ENCODE measurements at regions not wholly inside any gene's neighbourhood (a gene's known extent, or its start where the extent isn't known, plus 50 kb on each side); places are given as distances from the start of the nearest gene placed in this dataset.

GRCh38 chr1:65674522-65674921 is 118.2 kb upstream of the PDE4B start:
- no peak overlapping the region for H3K4me3 Mint-ChIP-seq

GRCh38 chr1:65679773-65680172 is 112.9 kb upstream of the PDE4B start:
- Mint-ChIP-seq H3K27ac (no peak overlapping the region), H3K36me3 (ENCODE audit: insufficient read depth in 2 of 2) (no peaks in the 10 kb centered on the region), H3K27me3 (ENCODE audit: low read depth) (peaks cover 5% of the 10 kb centered on the region), H3K4me3 (no peak overlapping the region), H3K4me1 (ENCODE audit: low read depth) (no peaks in the 10 kb centered on the region), H3K9me3 (no peaks in the 10 kb centered on the region)
- DNase-seq (no peak), ATAC-seq (replicated peaks in 1 of 2) (no peak)

More at GRCh38 chr1:65674522-65674921, 118.2 kb upstream of the PDE4B start:
- DNase-seq (no peak), ATAC-seq (replicated peaks in 1 of 2) (no peak)
- no peaks in the 10 kb centered on the region for H3K36me3 Mint-ChIP-seq (ENCODE audit: insufficient read depth in 2 of 2)
- peaks cover 5% of the 10 kb centered on the region for H3K27me3 Mint-ChIP-seq (ENCODE audit: low read depth)
- no peak overlapping the region for H3K27ac Mint-ChIP-seq
- H3K4me1 Mint-ChIP-seq (ENCODE audit: low read depth), result no peaks in the 10 kb centered on the region
- H3K9me3 Mint-ChIP-seq, result peaks cover 0 to 1% of the 10 kb centered on the region in 2 donors

GRCh38 chr1:65681096-65681495 is 111.6 kb upstream of the PDE4B start:
- no peak for ATAC-seq (replicated peaks in 1 of 2)
- no peak overlapping the region for H3K4me3 Mint-ChIP-seq

GRCh38 chr1:65687428-65688214 is 105.1 kb upstream of the PDE4B start:
- peak; percentile 77 for ATAC-seq (replicated peaks in 1 of 2)
- Mint-ChIP-seq H3K4me3 (no peak overlapping the region), H3K4me1 (ENCODE audit: low read depth) (peaks cover 6% of the 10 kb centered on the region), H3K36me3 (ENCODE audit: insufficient read depth in 2 of 2) (no peaks in the 10 kb centered on the region), H3K9me3 (no peaks in the 10 kb centered on the region), H3K27ac (no peak overlapping the region), H3K27me3 (ENCODE audit: low read depth) (peaks cover 12% of the 10 kb centered on the region)
- peak; percentile 72 to 85 for DNase-seq

More at GRCh38 chr1:65681096-65681495, 111.6 kb upstream of the PDE4B start:
- Mint-ChIP-seq H3K9me3 (no peaks in the 10 kb centered on the region), H3K4me1 (ENCODE audit: low read depth) (no peaks in the 10 kb centered on the region), H3K27me3 (ENCODE audit: low read depth) (peaks cover 5% of the 10 kb centered on the region), H3K36me3 (ENCODE audit: insufficient read depth in 2 of 2) (no peaks in the 10 kb centered on the region), H3K27ac (no peak overlapping the region)
- DNase-seq, result no peak

GRCh38 chr1:65688215-65688566 is 104.5 kb upstream of the PDE4B start:
- peaks cover 12% of the 10 kb centered on the region for H3K27me3 Mint-ChIP-seq (ENCODE audit: low read depth)
- no peak overlapping the region for H3K4me3 Mint-ChIP-seq
- H3K4me1 Mint-ChIP-seq (ENCODE audit: low read depth), result peaks cover 6% of the 10 kb centered on the region

GRCh38 chr1:65688848-65689247 is 103.8 kb upstream of the PDE4B start:
- ATAC-seq (replicated peaks in 1 of 2) (no peak), DNase-seq (no peak)
- Mint-ChIP-seq H3K4me1 (ENCODE audit: low read depth) (peaks cover 6% of the 10 kb centered on the region), H3K36me3 (ENCODE audit: insufficient read depth in 2 of 2) (no peaks in the 10 kb centered on the region), H3K27me3 (ENCODE audit: low read depth) (peaks cover 12% of the 10 kb centered on the region), H3K4me3 (no peak overlapping the region), H3K27ac (no peak overlapping the region), H3K9me3 (no peaks in the 10 kb centered on the region)

More at GRCh38 chr1:65688215-65688566, 104.5 kb upstream of the PDE4B start:
- DNase-seq (no peak), ATAC-seq (replicated peaks in 1 of 2) (no peak)
- Mint-ChIP-seq H3K27ac (no peak overlapping the region), H3K9me3 (no peaks in the 10 kb centered on the region), H3K36me3 (ENCODE audit: insufficient read depth in 2 of 2) (no peaks in the 10 kb centered on the region)

- DNase-seq (no peak), ATAC-seq (replicated peaks in 1 of 2) (no peak)
- Mint-ChIP-seq H3K36me3 (ENCODE audit: insufficient read depth in 2 of 2) (no peaks in the 10 kb centered on the region), H3K4me3 (no peak overlapping the region), H3K4me1 (ENCODE audit: low read depth) (peaks cover 6% of the 10 kb centered on the region), H3K27me3 (ENCODE audit: low read depth) (peaks cover 10% of the 10 kb centered on the region), H3K9me3 (no peaks in the 10 kb centered on the region), H3K27ac (no peak overlapping the region)
These were observed 101.4 kb upstream of the PDE4B start for GRCh38 chr1:65691152-65691900.

GRCh38 chr1:65691972-65692371 is 100.7 kb upstream of the PDE4B start:
- H3K36me3 Mint-ChIP-seq (ENCODE audit: insufficient read depth in 2 of 2), result no peaks in the 10 kb centered on the region
- peaks cover 6% of the 10 kb centered on the region for H3K4me1 Mint-ChIP-seq (ENCODE audit: low read depth)
- no peak for DNase-seq

GRCh38 chr1:65694126-65694525 is 98.6 kb upstream of the PDE4B start:
- ATAC-seq (replicated peaks in 1 of 2) (no peak), DNase-seq (no peak)
- Mint-ChIP-seq H3K4me3 (no peak overlapping the region), H3K27ac (no peak overlapping the region), H3K9me3 (no peaks in the 10 kb centered on the region), H3K4me1 (ENCODE audit: low read depth) (no peaks in the 10 kb centered on the region), H3K27me3 (ENCODE audit: low read depth) (no peaks in the 10 kb centered on the region), H3K36me3 (ENCODE audit: insufficient read depth in 2 of 2) (no peaks in the 10 kb centered on the region)

More at GRCh38 chr1:65691972-65692371, 100.7 kb upstream of the PDE4B start:
- H3K27ac Mint-ChIP-seq, result no peak overlapping the region
- H3K9me3 Mint-ChIP-seq, result no peaks in the 10 kb centered on the region
- ATAC-seq (replicated peaks in 1 of 2), result no peak
- peaks cover 3% of the 10 kb centered on the region for H3K27me3 Mint-ChIP-seq (ENCODE audit: low read depth)
- H3K4me3 Mint-ChIP-seq, result no peak overlapping the region

GRCh38 chr1:65694933-65695332 is 97.8 kb upstream of the PDE4B start:
- Mint-ChIP-seq H3K36me3 (ENCODE audit: insufficient read depth in 2 of 2) (no peaks in the 10 kb centered on the region), H3K4me3 (no peak overlapping the region), H3K9me3 (no peaks in the 10 kb centered on the region), H3K4me1 (ENCODE audit: low read depth) (no peaks in the 10 kb centered on the region), H3K27me3 (ENCODE audit: low read depth) (no peaks in the 10 kb centered on the region), H3K27ac (no peak overlapping the region)
- DNase-seq, result no peak
- ATAC-seq (replicated peaks in 1 of 2), result no peak

GRCh38 chr1:65698590-65698989 is 94.1 kb upstream of the PDE4B start:
- no peak overlapping the region for H3K27ac Mint-ChIP-seq
- DNase-seq (no peak), ATAC-seq (replicated peaks in 1 of 2) (no peak)
- no peaks in the 10 kb centered on the region for H3K27me3 Mint-ChIP-seq (ENCODE audit: low read depth)
- no peak overlapping the region for H3K4me3 Mint-ChIP-seq
- H3K4me1 Mint-ChIP-seq (ENCODE audit: low read depth), result no peaks in the 10 kb centered on the region
- H3K36me3 Mint-ChIP-seq (ENCODE audit: insufficient read depth in 2 of 2), result no peaks in the 10 kb centered on the region
- no peaks in the 10 kb centered on the region for H3K9me3 Mint-ChIP-seq

GRCh38 chr1:65703853-65704252 is 88.8 kb upstream of the PDE4B start:
- Mint-ChIP-seq H3K27me3 (ENCODE audit: low read depth) (peaks cover 11% of the 10 kb centered on the region), H3K9me3 (no peaks in the 10 kb centered on the region), H3K36me3 (ENCODE audit: insufficient read depth in 2 of 2) (no peaks in the 10 kb centered on the region), H3K27ac (no peak overlapping the region), H3K4me1 (ENCODE audit: low read depth) (no peaks in the 10 kb centered on the region), H3K4me3 (no peak overlapping the region)
- DNase-seq, result no peak
- ATAC-seq (replicated peaks in 1 of 2), result no peak

GRCh38 chr1:65704318-65704717 is 88.4 kb upstream of the PDE4B start:
- H3K36me3 Mint-ChIP-seq (ENCODE audit: insufficient read depth in 2 of 2), result no peaks in the 10 kb centered on the region
- no peaks in the 10 kb centered on the region for H3K4me1 Mint-ChIP-seq (ENCODE audit: low read depth)
- ATAC-seq (replicated peaks in 1 of 2), result no peak
- H3K27me3 Mint-ChIP-seq (ENCODE audit: low read depth), result peaks cover 14% of the 10 kb centered on the region
- no peak overlapping the region for H3K27ac Mint-ChIP-seq
- no peak overlapping the region for H3K4me3 Mint-ChIP-seq
- no peaks in the 10 kb centered on the region for H3K9me3 Mint-ChIP-seq
- no peak for DNase-seq

Measured in activated T-cell treated with anti-CD3 and anti-CD28 coated beads, Interleukin-2, amount 50 U/mL, for 72 hours (primary cell).